NCI-H510A treated with DMSO at 0.1 percent for 48 hours (cell line): ENCODE measurements at regions not wholly inside any gene's neighbourhood (a gene's known extent, or its start where the extent isn't known, plus 50 kb on each side); places are given as distances from the start of the nearest gene placed in this dataset.

Source experiments
- DNase-seq: peaks from one replicate; lab custom pipeline; 2025; lab: John Stamatoyannopoulos, UW

GRCh38 chr16:61323456-61323855, 712.8 kb downstream of the CDH8 start:
- no peak for DNase-seq

- DNase-seq: no peak
Measured at GRCh38 chr16:61320791-61321190, 715.4 kb downstream of the CDH8 start.

GRCh38 chr16:61313931-61314330, 722.3 kb downstream of the CDH8 start:
- no peak for DNase-seq

DNA sequence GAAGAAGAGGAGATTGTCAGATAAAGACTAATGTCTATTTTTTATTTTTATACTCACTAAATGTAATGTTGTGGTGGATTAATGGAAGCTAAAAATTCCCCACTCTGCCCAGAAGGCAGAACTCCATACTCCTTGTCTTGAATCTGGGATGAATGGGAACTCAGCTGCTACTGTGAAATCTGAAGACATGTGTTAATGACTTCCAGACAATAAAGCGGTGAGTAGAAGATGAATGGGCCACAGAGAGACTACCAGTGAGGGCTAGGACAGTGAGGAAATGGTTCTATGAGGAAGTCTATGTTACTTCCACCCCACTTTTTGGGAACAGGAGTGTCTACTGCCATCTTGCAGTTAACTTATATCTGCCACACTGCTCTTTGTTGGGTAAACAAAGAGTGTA, 726.9 kb downstream of the CDH8 start:
- no peak for DNase-seq

DNA sequence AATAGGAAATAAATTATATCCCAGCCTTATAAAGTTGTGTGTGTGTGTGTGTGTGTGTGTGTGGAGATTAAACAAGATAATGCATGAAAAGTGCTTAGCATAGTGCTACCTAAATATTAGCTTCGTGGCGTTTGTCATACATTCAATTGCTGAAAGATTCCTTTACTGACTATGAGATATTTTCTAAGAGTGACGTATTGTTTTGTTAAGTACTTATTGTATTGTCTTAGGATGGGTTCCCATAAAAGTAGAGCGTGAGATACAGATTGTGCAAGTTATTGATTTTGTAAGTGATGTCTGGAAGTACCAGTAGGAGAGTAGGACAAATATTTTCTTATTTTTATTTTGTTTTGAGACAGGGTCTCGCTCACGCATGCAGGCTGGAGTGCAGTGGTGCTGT, 730.0 kb downstream of the CDH8 start:
- DNase-seq: no peak

DNA sequence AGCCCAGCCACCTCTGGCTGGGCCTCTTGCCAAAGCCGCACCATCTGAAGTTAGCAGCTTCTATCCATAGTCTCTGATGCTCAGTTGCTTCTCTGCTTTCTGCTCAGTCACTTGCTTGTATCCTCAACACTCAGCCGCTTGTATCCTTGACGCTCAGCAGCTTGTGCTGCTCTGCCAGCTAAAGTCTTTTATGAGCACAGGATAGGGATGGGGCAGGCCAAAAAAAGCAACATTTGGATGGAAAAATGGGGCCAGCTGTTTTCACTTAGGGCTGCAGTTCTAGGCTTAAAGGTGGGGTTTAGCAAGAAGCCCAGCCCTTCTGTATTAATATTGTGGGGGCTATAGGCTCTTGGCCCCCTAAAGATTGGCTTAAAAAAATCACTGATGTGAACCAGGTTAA, 739.4 kb downstream of the CDH8 start:
- DNase-seq: no peak

- DNase-seq: no peak
Measured at GRCh38 chr16:61296305-61296704, 739.9 kb downstream of the CDH8 start.

GRCh38 chr16:61295311-61295710, 740.9 kb downstream of the CDH8 start:
- no peak for DNase-seq

GRCh38 chr16:61289141-61289540, 747.1 kb downstream of the CDH8 start:
- no peak for DNase-seq

DNA sequence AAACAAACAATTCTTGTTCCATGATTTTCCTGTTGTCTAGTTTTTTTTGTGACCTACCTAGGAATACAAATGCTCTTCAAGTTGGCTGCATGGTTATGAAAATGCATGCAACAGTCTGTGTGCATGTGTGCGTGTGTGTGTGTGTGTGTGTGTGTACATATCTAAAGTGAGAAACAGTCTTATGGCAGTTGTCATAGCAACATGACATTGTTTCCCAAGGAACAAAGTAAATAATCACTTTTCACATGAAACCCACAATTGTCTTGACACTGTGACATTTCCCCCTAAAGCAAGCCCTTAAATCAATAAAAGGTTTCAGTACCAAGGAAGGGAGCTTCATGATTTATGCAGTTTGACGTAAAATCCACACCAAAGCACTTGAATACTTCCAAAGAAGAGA, 758.4 kb downstream of the CDH8 start:
- no peak for DNase-seq

- no peak for DNase-seq
Measured at GRCh38 chr16:61274211-61274610, 762.0 kb downstream of the CDH8 start.

DNA sequence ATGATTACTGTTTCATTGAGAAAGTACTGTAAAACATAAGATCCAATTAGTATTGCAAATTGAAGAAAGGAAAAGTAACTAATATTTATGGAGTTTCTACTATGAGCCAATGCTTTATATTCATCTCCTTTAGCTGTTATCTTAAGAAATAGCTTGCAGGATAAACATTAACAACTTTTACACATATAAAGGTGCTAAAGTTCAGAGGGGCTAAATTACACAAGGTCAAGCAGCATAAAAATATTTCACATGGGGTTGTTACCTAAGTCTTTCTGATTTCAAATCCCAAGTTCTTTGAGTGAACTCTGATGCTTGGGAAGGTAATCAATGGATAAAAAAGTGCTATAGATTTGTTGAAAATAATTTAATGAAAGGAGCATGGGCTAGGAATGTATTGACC, 765.5 kb downstream of the CDH8 start:
- DNase-seq: no peak

GRCh38 chr16:61263400-61263799, 772.8 kb downstream of the CDH8 start:
- no peak for DNase-seq

GRCh38 chr16:61261315-61261714, 774.9 kb downstream of the CDH8 start:
- DNase-seq: no peak

GRCh38 chr16:61246592-61246991, 789.6 kb downstream of the CDH8 start:
- no peak for DNase-seq

DNA sequence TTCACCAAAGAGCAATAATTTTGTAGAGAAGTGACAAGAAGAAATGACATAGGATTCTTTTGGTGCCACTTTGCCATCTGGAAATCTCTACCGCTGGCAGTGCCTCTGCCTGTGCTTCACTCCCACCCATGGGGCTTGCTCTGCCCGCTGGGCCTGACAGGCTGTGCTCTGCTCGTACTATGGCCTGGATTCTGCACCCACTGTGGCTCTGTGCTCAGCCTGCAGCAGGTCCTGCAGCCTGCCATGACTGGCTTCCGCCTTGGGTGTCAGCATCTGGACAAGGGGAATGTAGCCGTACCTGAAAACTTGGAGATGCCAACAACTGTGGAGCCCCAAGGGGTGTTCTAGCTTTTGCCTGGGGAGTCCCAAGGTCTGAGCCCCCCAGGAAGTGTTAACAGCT, 792.3 kb downstream of the CDH8 start:
- no peak for DNase-seq

DNA sequence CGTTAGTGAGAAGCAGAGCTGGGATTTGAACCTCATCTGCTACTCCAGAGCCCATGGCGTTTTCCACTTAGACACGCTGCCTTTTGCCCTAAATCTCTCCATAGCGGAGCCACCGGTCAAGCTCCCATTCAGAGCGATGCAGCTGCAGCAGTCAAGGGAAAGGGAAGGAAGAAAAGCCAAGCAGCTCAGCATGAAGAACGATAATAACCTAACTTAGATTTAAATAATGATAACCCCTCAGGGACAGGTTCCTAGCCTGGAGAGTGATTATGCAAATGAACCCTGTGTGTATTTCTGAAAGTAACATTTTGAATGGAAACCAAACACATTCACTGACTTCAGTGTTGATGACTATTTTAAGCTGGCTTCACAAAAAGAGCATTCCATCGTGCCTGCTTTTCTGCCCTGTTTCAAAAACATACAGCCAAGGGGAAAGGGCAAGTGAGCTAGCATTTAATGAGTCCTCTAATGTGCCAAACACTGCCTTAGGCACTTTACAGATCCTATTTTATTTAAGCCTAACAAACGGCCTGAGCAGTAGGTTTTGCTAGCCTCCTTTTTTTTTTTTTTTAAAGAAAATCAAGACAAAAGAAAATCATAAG, 798.3 kb downstream of the CDH8 start:
- no peak for DNase-seq

GRCh38 chr16:61233713-61234112, 802.5 kb downstream of the CDH8 start:
- DNase-seq: no peak

DNA sequence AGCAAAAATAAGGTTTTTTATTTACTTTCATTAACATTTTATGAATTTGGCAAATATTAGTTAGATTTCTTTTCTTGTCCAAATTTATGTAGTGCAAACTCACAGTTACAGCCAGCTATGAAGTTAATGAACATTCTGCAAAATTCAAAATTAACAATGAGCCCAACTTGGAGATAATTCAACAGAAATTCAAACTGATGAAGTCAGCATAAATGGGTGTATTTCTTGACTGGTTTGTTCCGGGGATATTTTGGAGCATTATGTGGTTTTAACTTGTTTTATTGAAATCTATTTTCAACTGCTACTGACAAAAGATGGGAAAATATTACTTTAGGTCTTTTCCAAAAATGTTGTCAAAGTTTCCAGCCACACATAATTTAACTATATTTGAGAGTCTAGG, 807.9 kb downstream of the CDH8 start:
- no peak for DNase-seq

DNA sequence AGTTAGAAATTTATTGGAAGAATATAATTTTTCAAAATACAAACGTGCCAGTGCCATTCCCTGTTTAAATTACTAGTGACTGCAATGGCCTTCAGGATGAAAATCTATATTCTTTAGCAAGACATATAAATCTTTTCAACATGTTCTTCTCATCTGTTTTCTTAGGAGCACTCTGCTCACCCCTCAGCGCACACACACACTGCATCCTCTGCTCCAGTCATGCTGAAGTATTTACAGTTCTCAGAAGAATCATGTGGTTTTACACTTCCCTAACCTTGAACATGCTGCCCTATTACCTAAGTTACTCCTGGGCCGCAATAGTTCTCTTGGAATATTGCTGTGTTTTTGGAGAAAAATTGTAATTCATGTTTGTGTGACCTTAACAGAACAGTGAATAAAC, 820.6 kb downstream of the CDH8 start:
- DNase-seq: no peak

GRCh38 chr16:61214780-61215179, 821.5 kb downstream of the CDH8 start:
- DNase-seq: no peak

DNA sequence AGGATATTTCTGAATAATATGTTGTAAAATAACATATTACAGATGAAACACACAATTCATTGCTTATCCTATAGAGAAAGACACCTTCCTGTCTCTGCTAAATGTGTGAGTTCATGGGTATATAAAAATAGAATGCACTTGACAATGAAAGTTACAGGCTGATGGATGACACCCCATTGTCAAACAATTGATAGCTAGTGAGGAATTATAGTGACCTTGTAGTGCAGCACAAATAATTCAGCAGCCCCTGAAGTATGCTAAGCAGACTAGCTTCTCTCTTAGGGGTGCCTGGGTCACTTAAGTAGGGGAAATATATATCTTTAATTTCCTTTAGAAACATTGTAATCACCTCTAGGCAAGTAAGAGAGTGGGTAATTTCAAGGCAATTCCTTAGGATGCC, 826.2 kb downstream of the CDH8 start:
- no peak for DNase-seq

DNA sequence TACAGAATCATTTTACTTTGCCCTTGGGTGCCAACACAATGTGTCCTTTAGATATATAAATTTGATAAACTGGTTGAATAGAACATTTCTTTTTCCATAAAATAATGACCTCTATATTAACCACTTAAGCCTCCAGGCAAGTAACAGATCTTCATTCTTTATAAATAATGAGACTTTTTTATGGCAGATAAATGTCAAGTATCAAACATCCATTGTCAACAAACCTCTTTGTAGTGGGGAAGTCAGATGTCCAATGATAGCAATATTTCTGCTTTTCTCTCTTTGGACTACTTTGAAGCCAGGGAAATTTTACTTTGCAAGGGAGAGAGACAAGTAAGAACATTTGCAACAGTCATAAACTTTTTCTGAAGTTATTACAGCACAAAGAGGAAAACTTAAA, 841.2 kb downstream of the CDH8 start:
- DNase-seq: no peak

GRCh38 chr16:61194573-61194972, 841.7 kb downstream of the CDH8 start:
- DNase-seq: no peak

GRCh38 chr16:61182391-61182790, 853.8 kb downstream of the CDH8 start:
- no peak for DNase-seq
